HG03103 (cell line): ENCODE measurements at regions not wholly inside any gene's neighbourhood (a gene's known extent, or its start where the extent isn't known, plus 50 kb on each side); places are given as distances from the start of the nearest gene placed in this dataset.
A peak's percentile ranks its signal among the peaks of the same experiment; 100 is the strongest.

ENCODE experiments used
- ATAC-seq: cut with Tn5 transposase; IDR thresholded peaks from one replicate; pipeline ENCODE4 v1.9.1; 2021; ENCODE audit warnings: low read depth; ENCODE audit not compliant: unreplicated experiment

DNA sequence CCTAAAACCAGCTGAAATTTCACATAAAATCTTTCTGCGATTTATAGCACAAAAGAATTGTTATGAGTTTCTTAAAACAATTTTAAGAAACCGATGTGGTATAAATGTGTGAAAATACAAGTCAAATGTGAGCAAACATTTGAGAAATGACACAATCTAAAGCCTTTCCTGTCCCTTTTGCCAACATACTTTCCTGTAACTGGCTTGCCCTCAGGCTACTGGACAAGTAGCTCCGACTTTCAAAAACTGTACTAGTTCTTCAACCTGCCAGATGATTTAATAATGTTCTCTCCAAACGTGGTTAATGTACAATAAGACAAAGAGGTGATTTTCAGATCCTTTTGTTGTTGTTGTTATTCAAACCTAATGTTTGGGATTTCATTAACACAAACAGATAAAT lies 105.9 kb upstream of the ARHGEF26 start:
- ATAC-seq = no peak

- no peak for ATAC-seq
Observed at GRCh38 chr3:154018100-154018696, 103.0 kb upstream of the ARHGEF26 start.

- no peak for ATAC-seq
Observed at GRCh38 chr3:154022606-154023005, 98.6 kb upstream of the ARHGEF26 start.

GRCh38 chr3:154023148-154023547 lies 98.0 kb upstream of the ARHGEF26 start:
- ATAC-seq = no peak

DNA sequence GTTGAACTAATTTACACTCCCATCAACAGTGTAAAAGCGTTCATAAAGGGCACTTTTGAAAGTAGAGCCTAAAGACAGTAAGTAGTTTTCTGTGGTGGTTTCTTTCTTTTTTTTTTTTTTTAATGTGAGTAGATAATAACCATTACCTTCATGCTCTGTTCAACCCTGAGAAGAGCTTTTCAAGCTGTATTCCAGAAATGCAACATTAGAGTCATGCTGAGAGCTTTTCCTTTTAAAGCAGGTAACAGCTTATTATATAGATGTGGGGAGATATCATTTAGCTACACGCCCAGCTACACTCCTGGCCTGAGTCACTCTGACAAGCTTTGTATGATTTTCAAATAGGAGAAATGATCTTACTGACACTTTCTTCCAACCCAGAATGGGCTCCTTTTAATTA lies 96.2 kb upstream of the ARHGEF26 start:
- ATAC-seq = no peak

- ATAC-seq = no peak
Observed at GRCh38 chr3:154029926-154030325, 91.3 kb upstream of the ARHGEF26 start.

DNA sequence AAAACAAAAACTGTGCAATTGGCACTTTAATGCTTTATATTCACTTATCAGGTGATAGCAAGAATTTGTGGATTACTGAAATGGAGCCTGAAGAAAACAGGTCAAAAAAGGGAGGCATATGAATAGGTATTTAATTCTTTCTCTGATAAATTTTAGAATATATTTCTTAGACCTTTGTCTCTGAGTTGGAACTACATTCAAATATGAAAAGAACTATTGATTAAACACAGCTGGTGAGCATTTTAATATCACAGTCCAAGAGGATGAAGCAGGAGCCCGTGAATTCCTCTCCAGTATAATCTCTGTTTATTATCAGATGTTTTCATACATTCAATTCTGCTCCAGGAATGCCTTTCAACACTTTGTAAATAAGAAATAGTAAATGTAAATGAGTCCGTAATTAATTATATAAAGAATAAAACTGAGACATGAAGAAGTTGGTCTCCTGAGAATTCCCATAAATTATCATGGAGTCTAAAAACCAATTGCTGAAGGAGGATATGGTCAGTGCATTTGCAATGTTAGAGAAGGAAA lies 86.3 kb upstream of the ARHGEF26 start:
- ATAC-seq = no peak

DNA sequence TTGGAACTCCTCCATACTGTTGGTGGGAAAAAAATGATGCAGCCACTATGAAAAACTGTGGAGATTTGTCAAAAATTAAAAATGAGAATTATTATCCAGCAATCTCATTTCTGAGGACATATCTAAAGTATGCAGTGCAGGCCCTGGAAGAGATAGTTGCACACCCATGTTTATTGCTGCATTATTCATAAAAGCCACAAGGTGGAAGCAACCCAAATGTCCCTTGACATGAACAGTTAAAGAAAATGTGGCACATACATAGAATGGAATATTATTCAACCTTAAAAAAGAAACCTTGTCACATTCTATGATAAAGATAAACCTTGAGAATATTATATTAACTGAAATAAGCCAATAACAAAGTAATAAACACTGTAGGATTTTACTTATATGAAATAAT lies 80.9 kb upstream of the ARHGEF26 start:
- peak; percentile 79 for ATAC-seq

GRCh38 chr3:154044671-154045070 lies 76.5 kb upstream of the ARHGEF26 start:
- ATAC-seq = no peak

DNA sequence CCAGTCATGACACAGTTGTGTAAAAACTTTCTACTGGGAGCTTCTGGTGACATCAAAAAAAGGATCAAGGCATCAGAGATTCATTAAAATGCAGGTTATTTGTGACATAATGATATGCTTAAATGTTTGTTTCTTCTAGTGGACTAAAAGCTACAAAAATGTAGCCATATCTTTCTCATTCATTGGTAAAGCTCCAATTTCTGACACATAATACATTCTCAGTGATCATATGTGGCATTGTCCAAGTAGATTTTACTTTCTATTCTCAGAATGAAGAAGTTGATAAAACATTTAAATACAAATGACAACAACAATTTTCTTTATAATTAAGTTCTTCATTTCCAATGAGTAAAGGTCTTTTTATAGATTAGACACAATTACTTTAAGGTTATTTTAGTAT lies 71.0 kb upstream of the ARHGEF26 start:
- no peak for ATAC-seq

DNA sequence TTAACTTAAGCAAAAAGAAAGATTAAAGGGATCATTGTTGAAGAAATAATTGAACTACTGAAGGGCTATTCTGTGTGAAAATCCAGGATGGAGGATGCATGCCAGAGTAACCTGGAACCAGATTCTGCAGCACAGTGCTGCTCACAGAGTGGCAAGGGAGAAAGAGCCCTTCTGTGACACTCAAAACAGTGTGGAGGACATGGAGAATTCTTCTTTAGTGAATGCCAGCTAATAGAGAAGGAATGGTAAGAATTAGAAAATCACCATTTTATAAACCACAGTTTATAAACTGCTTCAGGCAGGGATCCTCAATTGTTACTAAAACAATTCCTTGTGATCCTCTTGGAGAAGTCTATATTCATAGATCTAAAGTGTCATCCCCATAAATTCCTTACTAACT lies 70.4 kb upstream of the ARHGEF26 start:
- ATAC-seq = no peak

- ATAC-seq = no peak
Observed at GRCh38 chr3:154059833-154060232, 61.4 kb upstream of the ARHGEF26 start.

GRCh38 chr3:154060238-154061000 lies 60.8 kb upstream of the ARHGEF26 start:
- ATAC-seq = no peak

- ATAC-seq = no peak
Observed at GRCh38 chr3:154061001-154061370, 60.2 kb upstream of the ARHGEF26 start.

DNA sequence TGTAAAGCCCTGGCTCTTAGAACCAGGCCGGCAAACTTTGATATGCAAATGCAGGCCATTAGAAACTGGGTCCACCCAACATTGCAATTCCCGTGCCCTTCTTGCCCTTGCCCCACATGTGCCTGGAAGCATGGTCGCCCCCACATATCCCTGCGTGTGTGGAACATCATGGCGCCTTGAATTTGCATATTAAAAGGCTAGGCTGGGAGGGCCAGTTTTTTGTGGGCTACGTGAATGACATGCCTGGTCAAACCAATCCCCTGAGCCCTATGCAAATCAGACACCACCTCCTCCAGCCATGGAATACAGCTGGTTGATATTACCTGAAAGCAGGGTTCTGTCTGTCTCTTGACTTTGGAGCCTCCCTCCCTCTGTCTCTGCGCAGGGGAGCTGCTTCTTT lies 58.7 kb upstream of the ARHGEF26 start:
- ATAC-seq = no peak

- no peak for ATAC-seq
Observed at GRCh38 chr3:154071146-154071545, 50.0 kb upstream of the ARHGEF26 start.
